H9 (cell line): ENCODE measurements at regions not wholly inside any gene's neighbourhood (a gene's known extent, or its start where the extent isn't known, plus 50 kb on each side); places are given as distances from the start of the nearest gene placed in this dataset.

Experiments used
- DNase-seq: peaks from one replicate; pipeline ENCODE4 v3.0.0-alpha.2; 2017
- H2AFZ ChIP-seq: one replicate; pipeline ENCODE4 v1.6.1; 2013; ENCODE audit warnings: mild to moderate bottlenecking, low read length, control low read depth, moderate library complexity
- H2AK5ac ChIP-seq: 2 replicates; pipeline ENCODE4 v1.6.1; 2013; ENCODE audit warnings: low read length, control low read depth, mixed read lengths; ENCODE audit not compliant: insufficient read length
- H2BK120ac ChIP-seq: one replicate; pipeline ENCODE4 v1.6.1; 2013; ENCODE audit warnings: low read depth, mild to moderate bottlenecking, low read length, control low read depth, inconsistent platforms; ENCODE audit not compliant: poor library complexity, severe bottlenecking
- H2BK12ac ChIP-seq: 2 replicates; pipeline ENCODE4 v1.6.1; 2013; ENCODE audit warnings: low read length, control low read depth, mixed read lengths, low read depth; ENCODE audit not compliant: insufficient read length
- H2BK15ac ChIP-seq: 2 replicates; pipeline ENCODE4 v1.6.1; 2013; ENCODE audit warnings: low read depth, low read length, control low read depth
- H2BK20ac ChIP-seq: one replicate; pipeline ENCODE4 v1.6.1; 2013; ENCODE audit warnings: low read depth, mild to moderate bottlenecking, low read length, control low read depth, inconsistent platforms; ENCODE audit not compliant: poor library complexity, severe bottlenecking
- H2BK5ac ChIP-seq: 2 replicates; pipeline ENCODE4 v1.6.1; 2013; ENCODE audit warnings: low read length, control low read depth, mixed read lengths; ENCODE audit not compliant: insufficient read length
- H3K14ac ChIP-seq: 2 replicates; pipeline ENCODE4 v1.6.1; 2013; ENCODE audit warnings: low read length, control low read depth; ENCODE audit not compliant: insufficient read depth
- H3K18ac ChIP-seq: 2 replicates; pipeline ENCODE4 v1.6.1; 2013; ENCODE audit warnings: low read depth, mild to moderate bottlenecking, mixed read lengths, low read length, control low read depth; ENCODE audit not compliant: insufficient read length
- H3K23ac ChIP-seq: 2 replicates; pipeline ENCODE4 v1.6.1; 2013; ENCODE audit warnings: low read length, control low read depth, mixed read lengths, low read depth; ENCODE audit not compliant: insufficient read length
- H3K23me2 ChIP-seq: 2 replicates; pipeline ENCODE4 v1.6.1; 2013; ENCODE audit warnings: low read depth, mild to moderate bottlenecking, mixed read lengths, low read length, control low read depth; ENCODE audit not compliant: insufficient read length, poor library complexity, severe bottlenecking
- H3K27ac ChIP-seq: 2 replicates; pipeline ENCODE4 v1.5.1; 2013; ENCODE audit warnings: low read length, control low read depth, mixed read lengths, low read depth; ENCODE audit not compliant: insufficient read length
- H3K27me3 ChIP-seq: 2 replicates; pipeline ENCODE4 v1.6.1; 2013; ENCODE audit warnings: low read length, control low read depth, inconsistent platforms; ENCODE audit not compliant: insufficient read depth
- H3K4ac ChIP-seq: 2 replicates; pipeline ENCODE4 v1.6.1; 2013; ENCODE audit warnings: low read depth, mild to moderate bottlenecking, control low read depth, inconsistent platforms, low read length, moderate library complexity
- H3K4me1 ChIP-seq: 2 replicates; pipeline ENCODE4 v1.6.1; 2013; ENCODE audit warnings: low read length, control low read depth, inconsistent platforms; ENCODE audit not compliant: insufficient read depth
- H3K4me2 ChIP-seq: 2 replicates; pipeline ENCODE4 v1.6.1; 2013; ENCODE audit warnings: low read length, control low read depth, mixed read lengths; ENCODE audit not compliant: insufficient read length, insufficient read depth
- H3K56ac ChIP-seq: 2 replicates; pipeline ENCODE4 v1.6.1; 2013; ENCODE audit warnings: low read depth, mild to moderate bottlenecking, mixed read lengths, low read length, control low read depth; ENCODE audit not compliant: insufficient read length
- H3K79me1 ChIP-seq: 2 replicates; pipeline ENCODE4 v1.6.1; 2013; ENCODE audit warnings: low read depth, mild to moderate bottlenecking, moderate library complexity, low read length, control low read depth, inconsistent platforms; ENCODE audit not compliant: insufficient read depth, poor library complexity, severe bottlenecking
- H3K79me2 ChIP-seq: 2 replicates; pipeline ENCODE4 v1.6.1; 2013; ENCODE audit warnings: low read length, control low read depth, inconsistent platforms; ENCODE audit not compliant: insufficient read depth
- H3K9ac ChIP-seq: 2 replicates; pipeline ENCODE4 v1.6.1; 2013; ENCODE audit warnings: low read length, control low read depth, mixed read lengths; ENCODE audit not compliant: insufficient read length; ENCODE audit errors: extremely low read depth
- H3K9me3 ChIP-seq: one replicate; pipeline ENCODE4 v1.6.1; 2013; ENCODE audit warnings: low read depth, low read length, inconsistent platforms; ENCODE audit not compliant: control insufficient read depth
- H3T11ph ChIP-seq: one replicate; pipeline ENCODE4 v1.6.1; 2013; ENCODE audit warnings: mild to moderate bottlenecking, low read length, control low read depth, inconsistent platforms
- H4K20me1 ChIP-seq: one replicate; pipeline ENCODE4 v1.6.1; 2013; ENCODE audit not compliant: control insufficient read depth, insufficient read length, insufficient read depth
- H4K5ac ChIP-seq: 2 replicates; pipeline ENCODE4 v1.6.1; 2013; ENCODE audit warnings: low read depth, mild to moderate bottlenecking, mixed read lengths, low read length, control low read depth; ENCODE audit not compliant: insufficient read length
- H4K8ac ChIP-seq: replicated peaks from 2 replicates; pipeline ENCODE4 v1.6.1; 2013; ENCODE audit warnings: low read length, control low read depth, mixed read lengths, low read depth; ENCODE audit not compliant: insufficient read length
- H4K91ac ChIP-seq: 2 replicates; pipeline ENCODE4 v1.6.1; 2013; ENCODE audit warnings: low read depth, mild to moderate bottlenecking, moderate library complexity, mixed read lengths, low read length, control low read depth; ENCODE audit not compliant: insufficient read length
- H3K27ac Mint-ChIP-seq, 3 experiments: 2 replicates in 2 of 3; 3 replicates in 1 of 3; pipeline ENCODE4 v1.8.0; 2020 to 2021; ENCODE audit warnings: mixed read lengths in 3 of 3, mild to moderate bottlenecking in 1 of 3, moderate library complexity in 1 of 3
- H3K27me3 Mint-ChIP-seq: 2 replicates; pipeline ENCODE4 v1.8.0; 2021; ENCODE audit warnings: low read depth, mild to moderate bottlenecking, moderate library complexity, mixed read lengths
- H3K36me3 Mint-ChIP-seq, 3 experiments: 2 replicates in 2 of 3; 3 replicates in 1 of 3; pipeline ENCODE4 v1.8.0; 2020 to 2021; ENCODE audit warnings: low read depth in 3 of 3, mixed read lengths in 3 of 3; ENCODE audit not compliant: insufficient read depth in 1 of 3
- H3K4me1 Mint-ChIP-seq, 2 experiments: 2 replicates each; pipeline ENCODE4 v1.8.0; 2020; ENCODE audit warnings: mixed read lengths in 2 of 2
- H3K4me3 Mint-ChIP-seq, 2 experiments: 2 replicates in 1 of 2; 3 replicates in 1 of 2; pipeline ENCODE4 v1.8.0; 2020 to 2021; ENCODE audit warnings: mild to moderate bottlenecking in 2 of 2, mixed read lengths in 2 of 2, moderate library complexity in 1 of 2
- H3K9me3 Mint-ChIP-seq, 2 experiments: 2 replicates in 1 of 2; 3 replicates in 1 of 2; pipeline ENCODE4 v1.8.0; 2020; ENCODE audit warnings: mild to moderate bottlenecking in 2 of 2, mixed read lengths in 2 of 2, moderate library complexity in 1 of 2
- WGBS: extraction: QIAGEN DNeasy Blood & Tissue Kit; methylation state at CpG from one replicate; pipeline ENCODE4 v1.1.7; 2013; ENCODE audit warnings: missing lambda C conversion rate, low lambda C conversion rate, mixed read lengths; ENCODE audit not compliant: insufficient read length; ENCODE audit errors: extremely low coverage; 5-methylcytosine and 5-hydroxymethylcytosine counted together
- TF ChIP-seq, protein P1 (sequence below): fragments of 200-600 bp; sonication (generic); conservative IDR thresholded peaks from 3 replicates; pipeline ENCODE4 v1.8.0; 2021; ENCODE audit warnings: antibody characterized with exemption, mild to moderate bottlenecking

DNA sequence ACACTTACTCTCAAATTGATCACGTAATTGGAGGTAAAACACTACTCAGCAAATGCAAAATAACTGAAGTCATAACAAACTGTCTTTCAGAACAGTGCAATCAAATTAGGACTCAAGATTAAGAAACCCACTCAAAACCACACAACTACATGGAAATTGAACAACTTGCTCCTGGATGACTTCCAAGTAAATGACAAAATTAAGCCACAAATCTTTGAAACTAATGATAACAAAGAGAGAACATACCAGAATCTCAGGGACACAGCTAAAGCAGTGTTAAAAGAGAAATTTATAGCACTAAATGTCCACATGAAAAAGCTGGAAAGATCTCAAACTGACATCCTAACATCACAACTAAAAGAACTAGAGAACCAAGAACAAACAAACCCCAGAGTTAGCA is 540.5 kb upstream of the CDH18 start:
- Histone ChIP-seq H4K20me1 (no peaks in the 10 kb centered on the region), H3T11ph (no peak overlapping the region), H3K4me1 (no peaks in the 10 kb centered on the region), H3K18ac (no peak overlapping the region), H3K23me2 (no peaks in the 10 kb centered on the region), H2BK15ac (no peak overlapping the region), H3K56ac (no peak overlapping the region), H3K79me1 (no peaks in the 10 kb centered on the region), H4K91ac (no peak overlapping the region), H3K27me3 (no peaks in the 10 kb centered on the region), H2BK120ac (no peak overlapping the region), H3K4ac (no peak overlapping the region), H2AK5ac (no peak overlapping the region), H3K27ac (no peak overlapping the region), H4K5ac (no peak overlapping the region), H2BK5ac (no peak overlapping the region), H2AFZ (no peak overlapping the region), H2BK12ac (no peak overlapping the region), H3K9ac (no peak overlapping the region), H3K4me2 (no peak overlapping the region), H3K23ac (no peak overlapping the region), H4K8ac (no peak overlapping the region), H3K14ac (no peak overlapping the region), H2BK20ac (no peak overlapping the region), H3K9me3 (no peaks in the 10 kb centered on the region), H3K79me2 (no peaks in the 10 kb centered on the region)
- H3K4me1 Mint-ChIP-seq, result no peaks in the 10 kb centered on the region; a peak in 1 of 4 replicates
- H3K4me3 Mint-ChIP-seq, result no peak overlapping the region
- H3K9me3 Mint-ChIP-seq, result no peaks in the 10 kb centered on the region; a peak in 1 of 5 replicates
- TF ChIP-seq, protein P1, sequence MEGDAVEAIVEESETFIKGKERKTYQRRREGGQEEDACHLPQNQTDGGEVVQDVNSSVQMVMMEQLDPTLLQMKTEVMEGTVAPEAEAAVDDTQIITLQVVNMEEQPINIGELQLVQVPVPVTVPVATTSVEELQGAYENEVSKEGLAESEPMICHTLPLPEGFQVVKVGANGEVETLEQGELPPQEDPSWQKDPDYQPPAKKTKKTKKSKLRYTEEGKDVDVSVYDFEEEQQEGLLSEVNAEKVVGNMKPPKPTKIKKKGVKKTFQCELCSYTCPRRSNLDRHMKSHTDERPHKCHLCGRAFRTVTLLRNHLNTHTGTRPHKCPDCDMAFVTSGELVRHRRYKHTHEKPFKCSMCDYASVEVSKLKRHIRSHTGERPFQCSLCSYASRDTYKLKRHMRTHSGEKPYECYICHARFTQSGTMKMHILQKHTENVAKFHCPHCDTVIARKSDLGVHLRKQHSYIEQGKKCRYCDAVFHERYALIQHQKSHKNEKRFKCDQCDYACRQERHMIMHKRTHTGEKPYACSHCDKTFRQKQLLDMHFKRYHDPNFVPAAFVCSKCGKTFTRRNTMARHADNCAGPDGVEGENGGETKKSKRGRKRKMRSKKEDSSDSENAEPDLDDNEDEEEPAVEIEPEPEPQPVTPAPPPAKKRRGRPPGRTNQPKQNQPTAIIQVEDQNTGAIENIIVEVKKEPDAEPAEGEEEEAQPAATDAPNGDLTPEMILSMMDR, result no peak
- WGBS, result no CpG with 5 or more reads among the region's 1 CpG
- H3K27ac Mint-ChIP-seq, result no peak overlapping the region
- no peak for DNase-seq
- H3K36me3 Mint-ChIP-seq, result peaks cover 0 to 5% (median 0%) of the 10 kb centered on the region in 3 experiments; a peak in 2 of 7 replicates
- no peaks in the 10 kb centered on the region for H3K27me3 Mint-ChIP-seq
